Progenitor cell of endocrine pancreas (in vitro differentiated cells): ENCODE measurements at regions not wholly inside any gene's neighbourhood (a gene's known extent, or its start where the extent isn't known, plus 50 kb on each side); places are given as distances from the start of the nearest gene placed in this dataset.

ENCODE experiments used
- DNase-seq: peaks from one replicate; pipeline ENCODE4 v3.0.0; 2021; ENCODE audit warnings: low spot score; ENCODE audit not compliant: unreplicated experiment
- H3K27ac Mint-ChIP-seq: 2 replicates; pipeline ENCODE4 v1.8.0; 2021; ENCODE audit warnings: mild to moderate bottlenecking, moderate library complexity, mixed read lengths
- H3K27me3 Mint-ChIP-seq: 2 replicates; pipeline ENCODE4 v1.8.0; 2021; ENCODE audit warnings: mixed read lengths
- H3K36me3 Mint-ChIP-seq: 2 replicates; pipeline ENCODE4 v1.8.0; 2022; ENCODE audit warnings: mixed read lengths; ENCODE audit not compliant: insufficient read depth
- H3K4me1 Mint-ChIP-seq: 2 replicates; pipeline ENCODE4 v1.8.0; 2021; ENCODE audit warnings: low read depth, mixed read lengths
- H3K4me3 Mint-ChIP-seq: 2 replicates; pipeline ENCODE4 v1.8.0; 2021; ENCODE audit warnings: low read depth, mild to moderate bottlenecking, moderate library complexity, mixed read lengths
- H3K9me3 Mint-ChIP-seq: 2 replicates; pipeline ENCODE4 v1.8.0; 2021; ENCODE audit warnings: low read depth, mixed read lengths
- CTCF ChIP-seq: fragments of 200-600 bp; sonication (generic); IDR thresholded peaks from one replicate; pipeline ENCODE4 v1.5.0; 2021; ENCODE audit warnings: antibody characterized with exemption, mild to moderate bottlenecking; ENCODE audit not compliant: unreplicated experiment

- Mint-ChIP-seq H3K27ac (no peak overlapping the region), H3K4me1 (no peaks in the 10 kb centered on the region), H3K27me3 (no peaks in the 10 kb centered on the region), H3K9me3 (peaks cover 15% of the 10 kb centered on the region), H3K4me3 (no peak overlapping the region), H3K36me3 (no peaks in the 10 kb centered on the region)
- DNase-seq, result no peak
- no peak for TF ChIP-seq CTCF
These were observed 1890.7 kb upstream of the NUDT12 start for GRCh38 chr5:105453216-105453807.

GRCh38 chr5:105448271-105448670 is 1885.7 kb upstream of the NUDT12 start:
- no peak for DNase-seq
- Mint-ChIP-seq H3K36me3 (no peaks in the 10 kb centered on the region), H3K4me1 (peaks cover 2% of the 10 kb centered on the region), H3K9me3 (peaks cover 15% of the 10 kb centered on the region), H3K27ac (no peak overlapping the region), H3K4me3 (no peak overlapping the region), H3K27me3 (no peaks in the 10 kb centered on the region)
- no peak for TF ChIP-seq CTCF

- Mint-ChIP-seq H3K27ac (no peak overlapping the region), H3K9me3 (no peaks in the 10 kb centered on the region), H3K27me3 (no peaks in the 10 kb centered on the region), H3K4me1 (peaks cover 2% of the 10 kb centered on the region), H3K36me3 (no peaks in the 10 kb centered on the region), H3K4me3 (no peak overlapping the region)
- no peak for TF ChIP-seq CTCF
- DNase-seq, result no peak
These were observed 1867.9 kb upstream of the NUDT12 start for GRCh38 chr5:105430516-105430915.

- DNase-seq, result no peak
- H3K27me3 Mint-ChIP-seq, result no peaks in the 10 kb centered on the region
- H3K9me3 Mint-ChIP-seq, result no peaks in the 10 kb centered on the region
- peaks cover 2% of the 10 kb centered on the region for H3K4me1 Mint-ChIP-seq
- H3K36me3 Mint-ChIP-seq, result no peaks in the 10 kb centered on the region
- no peak overlapping the region for H3K27ac Mint-ChIP-seq
- H3K4me3 Mint-ChIP-seq, result no peak overlapping the region
- TF ChIP-seq CTCF, result no peak
These were observed 1866.1 kb upstream of the NUDT12 start for GRCh38 chr5:105428451-105429380.

- H3K4me3 Mint-ChIP-seq, result no peak overlapping the region
- H3K27ac Mint-ChIP-seq, result no peak overlapping the region
- H3K27me3 Mint-ChIP-seq, result no peaks in the 10 kb centered on the region
- H3K9me3 Mint-ChIP-seq, result peaks cover 43% of the 10 kb centered on the region
- no peak for TF ChIP-seq CTCF
- H3K36me3 Mint-ChIP-seq, result peaks cover 4% of the 10 kb centered on the region
- H3K4me1 Mint-ChIP-seq, result peaks cover 5% of the 10 kb centered on the region
- DNase-seq, result no peak
These were observed 1851.5 kb upstream of the NUDT12 start for GRCh38 chr5:105414067-105414466.
